Uterus (tissue), 2 donors: ENCODE measurements at regions not wholly inside any gene's neighbourhood (a gene's known extent, or its start where the extent isn't known, plus 50 kb on each side); places are given as distances from the start of the nearest gene placed in this dataset.

ENCODE experiments used
- CTCF ChIP-seq, 4 experiments: fragments of 200-600 bp in 2 of 4; fragments of 450-650 bp in 2 of 4; sonication (generic) in 2 of 4; IDR thresholded peaks; one replicate each; pipeline ENCODE4 v1.5.1; 2016 to 2019; ENCODE audit warnings: antibody characterized with exemption in 4 of 4, mild to moderate bottlenecking in 2 of 4, moderate library complexity in 1 of 4
- POLR2A ChIP-seq, 2 donors: fragments of 450-650 bp; IDR thresholded peaks; one replicate each; pipeline ENCODE4 v1.6.1; 2016; ENCODE audit warnings: antibody characterized with exemption in 2 of 2, mild to moderate bottlenecking in 1 of 2, moderate library complexity in 1 of 2

- TF ChIP-seq CTCF (IDR thresholded peaks at IDR 0.05) (no peak), POLR2A (IDR thresholded peaks at IDR 0.05) (no peak)
These were observed 63.5 kb upstream of the FYN start for GRCh38 chr6:111936718-111937117.
